ENCODE measurements at regions not wholly inside any gene's neighbourhood (a gene's known extent, or its start where the extent isn't known, plus 50 kb on each side); places are given as distances from the start of the nearest gene placed in this dataset.

GRCh38 chr6:11392778-11393507 lies 144.6 kb upstream of the TMEM170B start (continued):
- TF ChIP-seq ZNF318 (CRISPR knock-in tag; IDR thresholded peaks at IDR 0.05) = peak; percentile 44; the same call in 1 of the 2 replicates
- TF ChIP-seq TSC22D2 (CRISPR knock-in tag; IDR thresholded peaks at IDR 0.05; ENCODE audit: borderline replicate concordance) = peak; percentile 93; the same call in 1 of the 2 replicates
- TF ChIP-seq TIGD3 (CRISPR knock-in tag; IDR thresholded peaks at IDR 0.05; ENCODE audit: borderline replicate concordance) = peak; percentile 87; the same call in 1 of the 2 replicates
- TF ChIP-seq ZNF569 (CRISPR knock-in tag; IDR thresholded peaks at IDR 0.05; ENCODE audit: borderline replicate concordance) = peak; percentile 82; the same call in 1 of the 2 replicates
- TF ChIP-seq SKI (IDR thresholded peaks at IDR 0.05; ENCODE audit: partially characterized antibody) = peak; percentile 61
- peak; percentile 97 for TF ChIP-seq MEF2D (CRISPR knock-in tag; IDR thresholded peaks at IDR 0.05)
- TF ChIP-seq ZNF615 (CRISPR knock-in tag; IDR thresholded peaks at IDR 0.05; ENCODE audit: borderline replicate concordance) = no peak; the same call in 1 of the 2 replicates
- TF ChIP-seq REXO4 (CRISPR knock-in tag; IDR thresholded peaks at IDR 0.05; ENCODE audit: borderline replicate concordance) = no peak
- TF ChIP-seq ZNF841 (CRISPR knock-in tag; IDR thresholded peaks at IDR 0.05; ENCODE audit: borderline replicate concordance) = no peak
- no peak for TF ChIP-seq ZSCAN12 (CRISPR knock-in tag; IDR thresholded peaks at IDR 0.05)
- TF ChIP-seq ZNF839 (CRISPR knock-in tag; IDR thresholded peaks at IDR 0.05; ENCODE audit: borderline replicate concordance) = no peak
- TF ChIP-seq ZNF44 (CRISPR knock-in tag; IDR thresholded peaks at IDR 0.05) = peak; percentile 89; the same call in 1 of the 2 replicates
- TF ChIP-seq ZNF530 (CRISPR knock-in tag; IDR thresholded peaks at IDR 0.05; ENCODE audit: low read depth) = no peak
- peak; percentile 98 for TF ChIP-seq ARNT2 (CRISPR knock-in tag; IDR thresholded peaks at IDR 0.05; ENCODE audit: low read depth)
- no peak for TF ChIP-seq PCBP2 (optimal IDR thresholded peaks at IDR 0.05; ENCODE audit: low read depth, low read length, poor library complexity, severe bottlenecking)
- peak; percentile 97 for TF ChIP-seq THRA (CRISPR knock-in tag; IDR thresholded peaks at IDR 0.05; ENCODE audit: borderline replicate concordance)
- peak; percentile 93; the same call in 1 of the 2 replicates for TF ChIP-seq TCF7L2 (IDR thresholded peaks at IDR 0.05; ENCODE audit: low read depth, low read length)

Data from HepG2 (cell line).